NCI-H1417 treated with DMSO at 0.1 percent for 48 hours (cell line): ENCODE measurements at regions not wholly inside any gene's neighbourhood (a gene's known extent, or its start where the extent isn't known, plus 50 kb on each side); places are given as distances from the start of the nearest gene placed in this dataset.
"Not testable (repeated sequence)": the region's sequence is repeated elsewhere in the genome, so short reads cannot be mapped to it uniquely, and the experiment has no call there.

ENCODE experiments used
- DNase-seq: peaks from one replicate; lab custom pipeline; 2025; lab: John Stamatoyannopoulos, UW

DNA sequence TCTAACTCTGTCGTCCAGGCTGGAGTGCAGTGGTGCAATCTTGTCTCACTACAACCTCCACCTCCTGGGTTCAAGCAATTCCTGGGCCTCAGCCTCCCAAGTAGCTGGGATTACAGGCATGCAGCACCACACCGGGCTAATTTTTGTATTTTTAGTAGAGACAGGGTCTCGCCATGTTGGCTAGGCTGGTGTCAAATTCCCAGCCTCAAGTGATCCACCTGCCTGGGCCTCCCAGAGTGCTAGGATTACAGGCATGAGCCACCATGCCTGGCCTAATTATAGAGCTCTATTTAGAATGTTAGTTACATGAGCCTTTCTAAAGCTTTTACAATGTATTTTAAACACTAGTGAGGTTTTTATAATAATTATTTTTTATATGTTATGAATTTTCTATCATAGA, 1346.4 kb downstream of the TECRL start:
- DNase-seq, result not testable (repeated sequence)

DNA sequence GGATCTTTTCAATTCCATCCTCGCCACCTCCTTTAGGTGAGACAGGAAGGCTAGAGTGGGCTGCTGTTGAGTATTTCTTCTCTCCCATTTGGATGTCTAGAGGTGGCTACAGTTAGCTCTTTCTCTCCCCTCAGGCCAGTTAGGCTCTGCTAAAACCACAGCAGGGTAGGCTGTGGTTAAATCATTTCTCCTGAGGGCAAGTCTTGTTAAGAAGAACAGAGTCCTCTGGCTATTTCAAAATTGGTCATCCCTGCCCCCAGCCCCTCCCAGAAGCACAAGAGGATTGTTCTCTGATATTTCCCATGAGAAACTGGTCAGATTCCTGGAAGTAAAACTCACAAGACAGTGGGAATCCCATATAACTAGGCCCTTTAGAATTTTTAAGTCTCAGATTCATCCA, 1359.5 kb downstream of the TECRL start:
- DNase-seq, result no peak

DNA sequence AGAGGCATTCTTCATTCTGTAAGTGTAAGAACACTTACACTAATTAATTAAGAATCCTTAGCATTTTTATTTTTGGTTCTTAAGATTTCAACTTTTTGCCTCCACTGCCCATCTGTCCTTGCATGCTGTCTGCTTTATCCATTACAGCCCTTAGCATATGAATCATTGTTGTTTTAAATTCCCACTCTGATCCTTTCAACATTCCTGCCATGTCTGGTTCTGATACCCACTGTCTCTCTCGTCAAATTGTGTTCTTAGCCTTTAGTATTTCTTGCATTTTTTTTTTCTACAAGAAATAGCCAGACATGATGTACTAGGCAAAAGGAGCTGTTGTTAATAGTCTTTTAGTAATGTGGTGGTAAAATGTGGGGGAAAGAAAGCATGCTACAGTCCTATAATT, 1360.0 kb downstream of the TECRL start:
- DNase-seq, result no peak

DNA sequence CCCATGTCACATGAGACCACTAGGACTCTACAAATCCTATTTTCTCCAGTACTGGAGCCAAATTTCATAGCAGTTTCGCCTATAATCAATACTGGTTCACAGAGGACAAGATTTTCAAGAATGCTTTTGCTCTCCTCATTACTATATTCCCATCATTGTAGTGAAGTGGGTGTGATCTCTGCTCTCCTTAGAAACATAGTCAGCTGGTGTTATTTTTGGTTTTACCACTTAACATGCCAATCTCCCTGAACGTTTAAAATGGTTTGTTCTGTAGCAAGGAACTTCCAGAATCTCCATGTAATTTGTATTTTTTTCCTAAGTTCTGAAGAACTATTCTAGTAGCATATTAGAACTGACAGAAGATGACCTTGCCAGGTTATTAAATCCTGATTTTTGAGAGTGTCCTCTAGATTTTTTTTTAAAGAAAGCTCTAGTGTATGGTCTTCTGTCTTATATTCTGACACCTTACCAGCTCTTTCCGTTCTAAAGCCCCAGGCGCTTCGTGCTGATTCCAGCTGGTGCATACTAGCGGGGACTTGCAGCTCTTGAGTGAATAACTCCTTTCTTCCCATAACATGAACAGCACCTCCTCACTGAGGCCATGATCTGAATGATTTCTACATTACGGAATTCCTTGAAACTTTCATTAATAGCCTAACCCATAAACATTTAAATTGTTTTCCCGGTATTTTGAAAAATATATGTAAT, 1372.9 kb downstream of the TECRL start:
- no peak for DNase-seq

DNA sequence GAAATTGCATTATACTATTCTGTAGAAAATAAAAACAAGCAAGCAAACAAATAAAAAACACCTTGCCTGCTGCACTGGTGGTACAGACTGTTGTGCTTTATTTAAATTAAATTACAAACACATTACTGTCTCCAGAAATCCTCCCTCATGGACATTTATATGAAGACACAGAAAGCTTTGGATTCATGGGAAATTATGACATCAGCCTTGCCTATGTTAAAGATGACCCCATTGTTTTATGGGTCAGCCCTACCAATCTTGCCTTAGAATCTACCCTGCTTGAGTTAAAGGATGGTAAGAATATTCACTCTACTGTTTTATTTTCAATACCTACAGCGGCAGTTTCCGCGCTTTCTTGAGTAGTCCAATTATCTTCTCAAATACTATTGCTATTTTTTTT, 1379.9 kb downstream of the TECRL start:
- no peak for DNase-seq

DNA sequence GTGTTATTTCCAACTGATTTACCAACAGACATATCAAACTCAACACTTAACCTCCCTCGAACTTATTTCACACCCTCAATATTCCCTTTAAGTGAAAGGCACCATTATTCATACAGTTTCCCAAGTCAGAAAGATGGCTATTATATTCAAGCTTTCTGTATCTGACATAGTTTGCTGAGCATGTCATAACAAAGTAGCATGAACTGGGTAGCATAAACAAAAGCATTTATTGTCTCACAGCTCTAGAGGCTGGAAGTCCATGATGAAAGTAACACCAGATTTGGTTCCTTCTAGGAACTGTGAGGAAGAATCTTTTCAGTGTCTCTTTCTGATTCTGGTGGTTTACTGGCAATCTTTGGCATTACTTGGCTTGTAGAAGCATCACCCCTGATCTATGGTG, 1388.6 kb downstream of the TECRL start:
- no peak for DNase-seq

DNA sequence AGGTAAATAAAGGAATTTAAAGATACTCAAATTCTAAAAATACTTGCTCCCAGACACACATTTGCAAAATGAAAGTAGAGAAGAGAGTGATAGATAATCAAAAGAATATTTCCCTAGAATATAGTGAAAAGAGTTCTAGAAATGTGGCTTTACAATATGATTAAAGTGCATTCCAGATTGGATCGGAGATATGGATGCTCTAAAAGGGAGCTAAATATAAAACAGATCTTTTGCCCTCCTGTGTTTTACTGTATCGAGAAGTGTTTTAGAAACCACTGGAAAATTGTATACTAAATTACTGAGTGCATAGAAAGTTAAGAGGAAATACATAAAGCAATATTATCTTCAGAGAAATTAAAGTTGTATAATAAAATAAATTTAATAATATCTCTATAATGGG, 1392.0 kb downstream of the TECRL start:
- no peak for DNase-seq

DNA sequence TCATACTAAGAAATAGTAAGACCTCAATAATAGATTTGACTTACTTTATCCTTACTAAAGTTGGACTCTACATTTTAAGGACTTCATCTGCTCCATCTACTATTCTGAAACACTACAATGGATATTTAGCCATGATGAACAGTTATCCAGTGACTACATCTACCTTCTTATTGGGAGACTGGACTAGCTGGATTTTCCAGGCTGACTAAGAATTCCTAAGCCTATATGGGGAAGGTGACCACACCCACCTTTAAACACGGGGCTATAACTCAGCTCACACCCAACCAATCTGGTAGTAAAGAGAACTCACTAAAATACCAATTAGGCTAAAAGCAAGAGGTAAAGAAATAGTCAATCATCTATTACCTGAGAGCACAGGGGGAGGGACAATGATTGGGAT, 1438.4 kb downstream of the TECRL start:
- no peak for DNase-seq

DNA sequence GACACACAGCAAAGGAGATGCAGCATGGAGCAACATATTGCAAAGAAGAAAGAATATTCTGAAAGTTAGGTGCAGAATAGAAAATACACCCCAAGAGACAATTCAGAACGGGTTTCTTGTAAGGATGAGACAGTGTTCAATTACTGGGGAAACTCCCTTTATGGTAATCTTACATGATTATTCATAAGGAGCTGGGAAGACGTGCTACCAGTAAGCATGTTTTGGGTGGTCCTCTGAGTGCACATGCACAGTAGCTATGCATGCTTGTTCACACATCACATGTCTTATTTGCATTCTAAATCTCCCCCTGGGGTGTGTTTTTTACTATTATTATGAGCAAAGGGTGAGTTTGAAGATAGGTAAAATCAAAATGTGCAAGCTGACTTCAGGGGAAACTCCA, 1448.8 kb downstream of the TECRL start:
- DNase-seq, result no peak

DNA sequence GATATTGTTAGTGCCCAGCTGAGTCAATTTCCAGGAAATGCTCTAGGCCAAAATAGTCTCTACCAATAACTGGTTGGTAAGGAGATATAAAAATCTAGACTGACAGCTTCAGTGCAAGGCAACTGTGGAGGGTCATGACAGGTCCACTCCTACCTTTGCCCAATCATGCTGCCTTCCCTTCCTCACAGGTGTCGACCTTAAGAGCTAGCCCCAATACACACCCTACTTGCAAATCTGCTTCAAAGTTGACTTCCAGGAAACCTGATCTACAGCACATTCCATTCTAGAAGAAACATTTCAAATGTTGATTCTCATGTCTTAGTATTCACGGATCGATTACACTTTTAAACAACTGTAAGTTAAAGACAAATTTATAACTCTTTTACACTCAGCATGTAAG, 1455.5 kb downstream of the TECRL start:
- no peak for DNase-seq

DNA sequence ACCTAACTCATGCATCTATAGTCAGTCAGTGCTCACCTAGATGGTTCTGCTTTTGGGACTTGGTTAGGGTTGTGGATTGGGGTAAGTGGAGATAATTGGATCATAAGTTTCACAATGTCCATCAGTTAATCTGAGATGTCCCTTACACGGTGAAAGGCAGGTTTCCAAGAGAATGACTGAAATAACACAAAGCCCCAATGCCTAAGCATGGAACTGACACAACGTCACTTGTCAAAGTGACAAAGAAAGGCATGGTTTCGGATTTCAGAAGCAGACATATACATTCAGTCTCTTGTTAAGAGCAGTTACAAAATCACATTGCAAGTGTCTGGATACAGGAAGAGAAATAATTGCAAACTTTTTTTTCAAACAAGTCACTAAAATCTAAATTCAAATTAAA, 1456.9 kb downstream of the TECRL start:
- no peak for DNase-seq

DNA sequence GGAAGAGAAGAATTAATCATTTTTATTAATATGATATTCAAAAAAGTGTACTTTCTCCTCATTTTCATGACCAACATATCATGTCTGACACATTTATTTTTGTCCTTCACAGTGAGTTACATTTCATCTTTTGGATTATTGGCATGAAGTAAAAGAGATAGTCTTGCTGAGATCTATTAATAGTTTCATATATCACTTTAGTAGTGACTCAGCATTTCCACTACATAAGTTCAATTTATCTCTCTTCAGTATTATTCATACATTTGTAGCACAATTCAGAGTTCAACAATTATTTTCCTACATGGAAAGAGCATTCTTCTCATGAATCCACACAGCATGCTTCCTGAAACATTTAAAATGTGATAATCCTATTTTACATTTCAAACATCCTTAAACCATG, 1461.1 kb downstream of the TECRL start:
- no peak for DNase-seq

DNA sequence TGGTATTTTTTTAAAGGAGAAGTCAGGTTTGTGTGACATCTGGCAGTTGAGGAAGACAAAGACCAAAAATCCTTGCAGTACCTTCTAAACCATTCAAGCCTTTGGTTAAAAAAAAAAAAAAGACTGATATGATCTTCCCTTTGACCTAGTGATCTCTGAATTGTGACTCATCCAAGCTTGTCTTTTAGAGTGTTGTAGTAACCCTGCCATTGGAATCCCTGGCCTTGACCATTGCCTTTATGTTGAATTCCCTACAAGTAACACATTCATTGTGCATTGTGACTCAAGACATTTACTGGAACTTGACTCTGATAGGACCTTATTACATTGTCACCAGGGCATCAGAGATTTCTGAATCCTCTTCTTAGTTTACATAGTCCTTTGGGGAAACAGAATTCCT, 1469.0 kb downstream of the TECRL start:
- no peak for DNase-seq

DNA sequence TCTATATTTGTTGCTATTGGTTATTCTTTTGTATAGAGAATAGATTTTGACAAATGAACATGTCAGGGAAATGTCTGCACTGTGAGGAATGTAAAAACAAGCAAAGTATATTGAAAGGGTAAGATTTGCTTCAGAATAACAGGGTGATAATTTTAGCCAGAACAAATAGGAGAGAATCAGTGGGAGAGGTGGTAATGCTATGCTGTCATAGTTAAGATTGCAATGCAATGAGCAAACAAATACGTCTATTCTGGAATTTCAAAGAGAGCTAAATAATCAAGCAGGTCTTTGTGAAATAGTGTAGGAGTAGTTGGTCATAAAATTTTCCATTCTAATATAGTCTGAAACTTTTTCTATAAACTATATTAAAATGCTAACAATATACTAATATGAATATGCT, 1478.4 kb downstream of the TECRL start:
- no peak for DNase-seq

DNA sequence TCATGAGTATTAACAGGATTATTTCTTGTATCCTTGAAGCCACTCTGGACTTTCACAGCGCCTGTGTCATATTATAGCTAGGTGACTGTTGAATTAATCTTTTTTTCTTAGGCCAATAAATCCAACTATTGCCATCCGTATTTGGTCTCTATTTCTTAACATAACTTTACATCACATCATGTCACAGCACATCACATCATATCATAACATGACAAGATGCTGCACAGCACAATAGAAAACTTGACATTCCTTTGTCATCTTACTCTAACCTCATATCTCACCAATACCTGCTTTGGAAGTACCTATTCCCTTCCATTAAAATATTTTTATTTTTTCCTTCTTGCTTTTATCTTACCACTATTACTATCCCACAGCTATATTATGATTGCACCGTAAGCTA, 1480.8 kb downstream of the TECRL start:
- DNase-seq, result no peak

DNA sequence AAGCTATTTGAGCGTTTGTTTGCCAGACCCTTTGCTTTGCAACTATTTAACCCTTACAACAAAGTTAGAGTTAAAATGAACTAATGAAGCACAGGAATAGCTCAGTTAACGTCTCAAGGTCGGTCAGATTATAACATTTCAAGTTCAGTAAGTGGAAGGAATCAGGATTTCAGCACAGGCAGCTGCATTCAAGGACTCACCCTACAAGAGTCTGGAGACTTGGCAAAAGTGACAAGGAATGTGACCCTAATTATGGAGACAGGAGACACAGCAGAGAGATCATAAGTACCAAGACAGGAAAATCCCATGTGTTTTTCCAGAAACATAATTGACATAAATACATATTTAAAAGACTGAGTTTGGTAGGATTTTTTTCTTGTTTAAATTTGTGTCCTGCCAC, 1481.7 kb downstream of the TECRL start:
- no peak for DNase-seq

DNA sequence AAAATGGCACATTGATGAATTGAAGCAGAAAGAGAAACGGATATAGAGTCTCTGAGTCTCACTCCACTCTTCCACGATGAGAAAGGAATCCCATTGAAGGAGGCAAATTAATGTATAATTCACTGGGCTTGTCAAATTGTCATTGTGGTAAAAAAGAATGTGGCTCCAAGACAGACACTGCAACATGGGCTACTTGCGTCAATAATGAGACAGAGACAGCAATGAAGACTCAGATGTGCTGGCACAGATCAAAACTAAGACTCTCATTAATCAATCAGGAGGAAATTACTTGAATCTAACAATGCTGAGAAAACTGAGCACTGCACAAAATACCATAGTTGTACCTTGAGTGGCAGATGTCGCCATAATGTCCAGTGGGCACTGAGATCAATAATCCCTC, 1485.5 kb downstream of the TECRL start:
- no peak for DNase-seq

DNA sequence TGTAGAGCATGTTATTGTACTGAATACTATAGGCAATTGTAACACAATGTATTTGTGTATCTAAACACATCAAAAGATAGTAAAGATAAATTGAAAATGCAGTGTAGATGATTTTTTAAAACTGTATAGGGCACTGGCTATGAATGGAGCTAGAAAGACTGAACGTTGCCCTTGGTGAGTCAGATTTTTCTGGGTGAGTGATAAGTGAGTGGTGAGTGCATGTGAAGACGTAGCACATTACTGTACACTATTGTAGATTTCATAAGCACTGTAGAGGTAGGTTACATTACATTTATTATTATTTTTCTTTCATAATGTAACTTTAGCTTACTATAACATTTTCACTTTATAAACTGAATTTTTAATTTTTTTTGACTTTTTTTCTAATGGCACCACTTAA, 1491.6 kb downstream of the TECRL start:
- DNase-seq, result no peak

DNA sequence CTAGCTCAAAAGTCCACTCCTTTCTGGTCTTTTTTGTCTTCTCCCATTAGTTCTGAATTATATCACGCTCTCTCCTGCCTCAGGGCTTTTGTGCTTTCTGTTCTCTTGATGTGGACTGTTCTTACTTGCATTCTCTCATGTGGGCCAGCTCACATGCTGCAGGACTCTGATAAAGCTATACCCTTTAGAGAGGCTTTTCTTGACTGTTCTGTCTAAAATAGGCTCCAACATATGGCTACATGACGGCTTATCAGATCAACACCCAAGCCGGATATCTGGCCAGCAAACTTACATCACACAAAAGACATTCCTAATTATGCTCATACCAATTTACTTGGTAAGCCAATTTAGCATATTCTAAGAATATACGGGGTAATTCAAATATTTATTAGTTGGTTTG, 1494.5 kb downstream of the TECRL start:
- DNase-seq, result no peak

DNA sequence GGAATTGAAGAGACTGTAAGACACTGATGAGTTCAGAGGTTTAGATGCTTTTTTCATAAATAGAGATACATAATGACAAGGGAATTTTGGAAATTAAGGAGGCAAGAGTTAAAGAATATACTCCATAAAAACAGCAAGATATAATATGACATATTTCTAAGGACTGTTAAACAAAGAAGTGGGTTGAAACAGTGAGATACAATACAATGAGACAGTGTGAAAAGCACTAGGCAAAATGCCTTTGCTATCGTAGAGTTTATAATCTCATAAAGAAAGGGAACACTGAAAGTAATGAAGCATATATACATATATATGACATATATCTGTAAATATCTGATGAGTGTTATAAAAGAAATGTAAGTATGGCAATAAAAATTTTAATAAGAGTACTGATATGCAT, 1496.2 kb downstream of the TECRL start:
- no peak for DNase-seq

DNA sequence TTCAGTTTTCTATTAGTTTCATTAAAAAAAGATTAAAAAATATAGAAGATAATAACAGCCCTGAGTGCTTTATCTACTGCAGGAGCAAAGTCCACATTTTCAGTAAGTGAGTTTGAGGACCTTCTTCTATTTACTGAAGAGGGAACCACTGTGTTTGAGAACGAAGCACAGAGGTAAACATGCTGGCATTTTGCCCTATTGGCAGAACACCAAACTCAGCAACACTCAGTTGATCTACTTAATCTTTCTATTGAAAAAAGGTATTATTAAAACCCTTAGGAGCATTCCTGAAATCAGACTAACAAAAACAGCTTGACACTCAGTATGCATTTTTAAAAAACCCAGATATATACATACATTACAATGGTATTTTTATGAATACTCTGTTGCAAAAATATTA, 1496.7 kb downstream of the TECRL start:
- DNase-seq, result peak; percentile 19

DNA sequence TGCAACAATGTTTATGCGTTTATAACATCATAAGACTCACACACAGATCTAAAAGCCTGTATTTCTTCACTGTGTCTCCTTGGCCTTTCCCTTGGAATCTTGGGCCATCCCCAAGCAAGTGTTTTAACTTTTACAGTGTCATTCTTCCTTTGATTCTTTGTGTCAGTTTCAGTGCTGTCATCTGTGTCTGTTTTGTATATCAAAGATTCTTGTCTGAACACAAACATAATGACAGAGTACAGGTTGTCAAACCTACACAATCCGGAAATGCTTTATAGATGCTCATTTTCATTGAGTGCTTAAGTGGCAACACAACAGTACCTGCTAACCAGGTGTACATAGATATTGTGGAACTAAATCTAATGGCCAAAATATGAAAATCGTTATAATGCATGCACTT, 1500.0 kb downstream of the TECRL start:
- DNase-seq, result no peak

DNA sequence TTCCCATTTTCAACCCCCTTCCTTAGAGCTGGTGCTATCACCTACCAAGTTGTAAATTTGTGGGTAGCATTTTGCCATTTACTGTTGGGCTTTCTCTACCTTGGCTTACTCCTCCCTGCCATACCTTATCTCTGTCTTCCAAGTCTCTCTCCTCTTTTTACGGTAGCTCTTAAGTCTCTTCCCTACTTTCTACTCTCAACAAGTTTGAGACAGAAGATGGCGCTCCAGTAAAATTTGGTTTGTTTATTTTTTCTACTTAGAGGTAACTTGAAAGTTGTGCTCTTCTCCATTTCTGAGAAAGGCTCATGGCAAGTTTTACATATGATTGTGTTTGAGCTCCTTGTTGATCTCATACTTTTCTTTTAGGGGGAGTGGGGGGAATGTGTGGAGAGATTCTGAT, 1508.1 kb downstream of the TECRL start:
- no peak for DNase-seq

DNA sequence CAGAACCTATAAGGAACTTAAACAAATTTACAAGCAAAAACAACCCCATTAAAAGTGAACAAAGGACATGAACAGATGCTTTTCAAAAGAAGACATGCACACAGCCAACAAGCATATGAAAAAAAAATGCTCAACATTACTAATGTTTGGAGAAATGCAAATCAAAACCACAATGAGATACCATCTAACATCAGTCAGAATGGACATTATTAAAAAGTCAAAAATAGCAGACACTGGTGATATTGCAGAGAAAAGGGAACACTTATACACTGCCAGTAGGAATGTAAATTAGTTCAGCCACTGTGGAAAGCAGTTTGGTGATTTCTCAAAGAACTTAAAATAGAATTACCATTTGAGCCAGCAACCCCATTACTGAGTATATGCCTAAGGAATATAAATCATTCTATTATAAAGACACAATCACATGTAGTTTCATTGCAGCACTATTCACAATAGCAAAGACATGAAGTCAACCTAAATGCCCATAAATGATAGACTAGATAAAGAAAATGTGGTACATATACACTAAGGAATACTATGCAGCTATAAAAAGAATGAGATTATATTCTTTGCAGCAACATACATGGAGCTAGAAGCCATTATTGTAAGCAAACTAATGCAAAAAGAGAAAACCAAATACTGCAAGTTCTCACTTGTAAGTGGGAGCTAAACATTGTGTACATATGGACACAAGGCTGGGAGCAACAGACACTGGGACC, 1509.4 kb downstream of the TECRL start:
- DNase-seq, result no peak
